ENCODE measurements at regions not wholly inside any gene's neighbourhood (a gene's known extent, or its start where the extent isn't known, plus 50 kb on each side); places are given as distances from the start of the nearest gene placed in this dataset.

GRCh38 chr10:36194276-36194675, 552.2 kb upstream of the FZD8 start:
- Histone ChIP-seq H2AFZ (ENCODE audit: insufficient read depth, low read depth, low read length, poor library complexity, severe bottlenecking) (no peak overlapping the region), H3K27me3 (ENCODE audit: control insufficient read depth in 2 of 2, insufficient read depth in 2 of 2, low read length in 2 of 2) (no peaks in the 10 kb centered on the region), H3K4me2 (replicated peaks; ENCODE audit: extremely low read depth, low read length, poor library complexity, severe bottlenecking) (no peak overlapping the region), H3K36me3 (replicated peaks in 1 of 2; ENCODE audit: control insufficient read depth in 1 of 2, insufficient read depth in 2 of 2, low read length in 2 of 2) (no peaks in the 10 kb centered on the region), H3K4me1 (ENCODE audit: control insufficient read depth in 1 of 2, insufficient read depth in 2 of 2, low read length in 2 of 2) (no peaks in the 10 kb centered on the region), H3K4me3 (replicated peaks in 1 of 3; ENCODE audit: low read depth in 2 of 3, low read length in 3 of 3) (no peak overlapping the region), H3K27ac (ENCODE audit: low read depth in 1 of 2, low read length in 2 of 2) (no peak overlapping the region), H3K9me3 (replicated peaks in 1 of 2; ENCODE audit: control insufficient read depth in 1 of 2, insufficient read depth in 1 of 2, low read length in 2 of 2) (peaks cover 22 to 34% of the 10 kb centered on the region in 2 donors), H3K79me2 (ENCODE audit: insufficient read depth, low read length) (no peaks in the 10 kb centered on the region), H4K20me1 (ENCODE audit: insufficient read depth, low read length) (no peaks in the 10 kb centered on the region), H3K9ac (ENCODE audit: insufficient read depth, low read length, poor library complexity, severe bottlenecking) (no peak overlapping the region)
- intact Hi-C loops (cut with micrococcal nuclease), result no loop called here
- TF ChIP-seq, protein P1, sequence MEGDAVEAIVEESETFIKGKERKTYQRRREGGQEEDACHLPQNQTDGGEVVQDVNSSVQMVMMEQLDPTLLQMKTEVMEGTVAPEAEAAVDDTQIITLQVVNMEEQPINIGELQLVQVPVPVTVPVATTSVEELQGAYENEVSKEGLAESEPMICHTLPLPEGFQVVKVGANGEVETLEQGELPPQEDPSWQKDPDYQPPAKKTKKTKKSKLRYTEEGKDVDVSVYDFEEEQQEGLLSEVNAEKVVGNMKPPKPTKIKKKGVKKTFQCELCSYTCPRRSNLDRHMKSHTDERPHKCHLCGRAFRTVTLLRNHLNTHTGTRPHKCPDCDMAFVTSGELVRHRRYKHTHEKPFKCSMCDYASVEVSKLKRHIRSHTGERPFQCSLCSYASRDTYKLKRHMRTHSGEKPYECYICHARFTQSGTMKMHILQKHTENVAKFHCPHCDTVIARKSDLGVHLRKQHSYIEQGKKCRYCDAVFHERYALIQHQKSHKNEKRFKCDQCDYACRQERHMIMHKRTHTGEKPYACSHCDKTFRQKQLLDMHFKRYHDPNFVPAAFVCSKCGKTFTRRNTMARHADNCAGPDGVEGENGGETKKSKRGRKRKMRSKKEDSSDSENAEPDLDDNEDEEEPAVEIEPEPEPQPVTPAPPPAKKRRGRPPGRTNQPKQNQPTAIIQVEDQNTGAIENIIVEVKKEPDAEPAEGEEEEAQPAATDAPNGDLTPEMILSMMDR (IDR thresholded peaks at IDR 0.05), result no peak
- Mint-ChIP-seq H3K27ac (no peak overlapping the region), H3K27me3 (ENCODE audit: low read depth in 3 of 3) (peaks cover 0 to 1% (median 0%) of the 10 kb centered on the region in 3 donors), H3K4me3 (no peak overlapping the region), H3K9me3 (peaks cover 11 to 26% (median 21%) of the 10 kb centered on the region in 7 donors), H3K4me1 (no peaks in the 10 kb centered on the region), H3K36me3 (no peaks in the 10 kb centered on the region)
- DNase-seq, result no peak
- WGBS (ENCODE audit: insufficient coverage), result 83% methylated on average over 1 of the region's 4 CpGs

GRCh38 chr10:36191009-36191408, 548.9 kb upstream of the FZD8 start:
- Histone ChIP-seq H3K79me2 (ENCODE audit: insufficient read depth, low read length) (no peaks in the 10 kb centered on the region), H3K9ac (ENCODE audit: insufficient read depth, low read length, poor library complexity, severe bottlenecking) (no peak overlapping the region), H3K4me1 (ENCODE audit: control insufficient read depth in 1 of 2, insufficient read depth in 2 of 2, low read length in 2 of 2) (no peaks in the 10 kb centered on the region), H3K4me3 (replicated peaks in 1 of 3; ENCODE audit: low read depth in 2 of 3, low read length in 3 of 3) (no peak overlapping the region), H3K27ac (ENCODE audit: low read depth in 1 of 2, low read length in 2 of 2) (no peak overlapping the region), H3K27me3 (ENCODE audit: control insufficient read depth in 2 of 2, insufficient read depth in 2 of 2, low read length in 2 of 2) (no peaks in the 10 kb centered on the region), H3K9me3 (replicated peaks in 1 of 2; ENCODE audit: control insufficient read depth in 1 of 2, insufficient read depth in 1 of 2, low read length in 2 of 2) (peaks cover 22 to 34% of the 10 kb centered on the region in 2 donors), H3K4me2 (replicated peaks; ENCODE audit: extremely low read depth, low read length, poor library complexity, severe bottlenecking) (no peak overlapping the region), H4K20me1 (ENCODE audit: insufficient read depth, low read length) (no peaks in the 10 kb centered on the region), H3K36me3 (replicated peaks in 1 of 2; ENCODE audit: control insufficient read depth in 1 of 2, insufficient read depth in 2 of 2, low read length in 2 of 2) (no peaks in the 10 kb centered on the region), H2AFZ (ENCODE audit: insufficient read depth, low read depth, low read length, poor library complexity, severe bottlenecking) (no peak overlapping the region)
- H3K9me3 Mint-ChIP-seq, result peaks cover 8 to 30% (median 16%) of the 10 kb centered on the region in 7 donors
- DNase-seq, result no peak
- no CpG with 5 or more reads among the region's 1 CpG for WGBS (ENCODE audit: insufficient coverage)
- H3K27me3 Mint-ChIP-seq (ENCODE audit: low read depth in 3 of 3), result peaks cover 0 to 1% (median 0%) of the 10 kb centered on the region in 3 donors
- TF ChIP-seq, protein P1 (IDR thresholded peaks at IDR 0.05), result no peak
- no peaks in the 10 kb centered on the region for H3K4me1 Mint-ChIP-seq
- intact Hi-C loops (cut with micrococcal nuclease), result no loop called here
- no peaks in the 10 kb centered on the region for H3K36me3 Mint-ChIP-seq
- no peak overlapping the region for H3K4me3 Mint-ChIP-seq
- H3K27ac Mint-ChIP-seq, result no peak overlapping the region
